ENCODE measurements at regions not wholly inside any gene's neighbourhood (a gene's known extent, or its start where the extent isn't known, plus 50 kb on each side); places are given as distances from the start of the nearest gene placed in this dataset.

- intact Hi-C loops (cut with DNase I): no loop called here
- 57 to 73% (median 63%) methylated on average over 1 of the region's 1 CpG for WGBS, 4 donors
These were observed 260.4 kb upstream of the MEIS2 start for GRCh38 chr15:37360724-37361123.

GRCh38 chr15:37361621-37362020, 261.3 kb upstream of the MEIS2 start:
- no peaks in the 10 kb centered on the region for H3K27me3 ChIP-seq
- H3K9me3 ChIP-seq (replicated peaks in 1 of 3): no peaks in the 10 kb centered on the region
- H3K36me3 ChIP-seq (replicated peaks in 1 of 2): no peaks in the 10 kb centered on the region
- no peaks in the 10 kb centered on the region for H3K4me1 ChIP-seq (replicated peaks in 1 of 2)
- H3K4me3 ChIP-seq: no peak overlapping the region
- intact Hi-C loops (cut with DNase I): no loop called here
- 61 to 70% (median 66%) methylated on average over 4 of the region's 4 CpGs for WGBS, 4 donors
- no peak for TF ChIP-seq POLR2A (IDR thresholded peaks at IDR 0.05)
- no peak for TF ChIP-seq CTCF (IDR thresholded peaks at IDR 0.05)
- no peak for DNase-seq
- H3K27ac ChIP-seq: no peak overlapping the region

More at GRCh38 chr15:37360724-37361123, 260.4 kb upstream of the MEIS2 start:
- Histone ChIP-seq H3K27me3 (no peaks in the 10 kb centered on the region), H3K4me3 (no peak overlapping the region), H3K27ac (no peak overlapping the region), H3K4me1 (replicated peaks in 1 of 2) (no peaks in the 10 kb centered on the region), H3K9me3 (replicated peaks in 1 of 3) (no peaks in the 10 kb centered on the region), H3K36me3 (replicated peaks in 1 of 2) (no peaks in the 10 kb centered on the region)
- no peak for DNase-seq
- TF ChIP-seq POLR2A (IDR thresholded peaks at IDR 0.05): no peak
- TF ChIP-seq CTCF (IDR thresholded peaks at IDR 0.05): no peak

- Histone ChIP-seq H3K4me1 (replicated peaks in 1 of 2) (no peaks in the 10 kb centered on the region), H3K27me3 (no peaks in the 10 kb centered on the region), H3K9me3 (replicated peaks in 1 of 3) (no peaks in the 10 kb centered on the region), H3K4me3 (no peak overlapping the region), H3K27ac (no peak overlapping the region), H3K36me3 (replicated peaks in 1 of 2) (no peaks in the 10 kb centered on the region)
- intact Hi-C loops (cut with DNase I): no loop called here
- no peak for DNase-seq
- WGBS, 4 donors: 63 to 86% (median 76%) methylated on average over 3 of the region's 3 CpGs
- TF ChIP-seq CTCF (IDR thresholded peaks at IDR 0.05) (no peak), POLR2A (IDR thresholded peaks at IDR 0.05) (no peak)
These were observed 262.1 kb upstream of the MEIS2 start for GRCh38 chr15:37362414-37362813.

- H3K9me3 ChIP-seq (replicated peaks in 1 of 3): no peaks in the 10 kb centered on the region
- no peak overlapping the region for H3K4me3 ChIP-seq
- no peaks in the 10 kb centered on the region for H3K27me3 ChIP-seq
- H3K4me1 ChIP-seq (replicated peaks in 1 of 2): no peaks in the 10 kb centered on the region
- no peaks in the 10 kb centered on the region for H3K36me3 ChIP-seq (replicated peaks in 1 of 2)
- WGBS, 4 donors: 64 to 74% (median 68%) methylated on average over 4 of the region's 4 CpGs
- no peak overlapping the region for H3K27ac ChIP-seq
- intact Hi-C loops (cut with DNase I): no loop called here
- DNase-seq: no peak
- TF ChIP-seq POLR2A (IDR thresholded peaks at IDR 0.05) (no peak), CTCF (IDR thresholded peaks at IDR 0.05) (no peak)
These were observed 268.6 kb upstream of the MEIS2 start for GRCh38 chr15:37368961-37369360.
